HG02571 (cell line): ENCODE measurements at regions not wholly inside any gene's neighbourhood (a gene's known extent, or its start where the extent isn't known, plus 50 kb on each side); places are given as distances from the start of the nearest gene placed in this dataset.

Source experiments
- ATAC-seq: cut with Tn5 transposase; IDR thresholded peaks from one replicate; pipeline ENCODE4 v1.9.1; 2021; ENCODE audit warnings: mild to moderate bottlenecking, moderate library complexity; ENCODE audit not compliant: unreplicated experiment

GRCh38 chr4:151604238-151604637 is 156.6 kb downstream of the GATB start:
- ATAC-seq = no peak

- ATAC-seq = no peak
Measured at GRCh38 chr4:151605215-151605614, 155.6 kb downstream of the GATB start.

- no peak for ATAC-seq
Measured at GRCh38 chr4:151606061-151606460, 154.7 kb downstream of the GATB start.

GRCh38 chr4:151610229-151610628 is 150.6 kb downstream of the GATB start:
- ATAC-seq = no peak

GRCh38 chr4:151611960-151612359 is 148.8 kb downstream of the GATB start:
- ATAC-seq = no peak

GRCh38 chr4:151613290-151613689 is 147.5 kb downstream of the GATB start:
- ATAC-seq = no peak

GRCh38 chr4:151614561-151614960 is 146.2 kb downstream of the GATB start:
- no peak for ATAC-seq

- no peak for ATAC-seq
Measured at GRCh38 chr4:151618858-151619257, 141.9 kb downstream of the GATB start.

GRCh38 chr4:151620066-151620465 is 140.7 kb downstream of the GATB start:
- ATAC-seq = no peak
